ENCODE measurements at regions not wholly inside any gene's neighbourhood (a gene's known extent, or its start where the extent isn't known, plus 50 kb on each side); places are given as distances from the start of the nearest gene placed in this dataset.

- TF ChIP-seq CTCF (conservative IDR thresholded peaks at IDR 0.05; ENCODE audit: low read length) (no peak), EZH2phosphoT487 (IDR thresholded peaks at IDR 0.05; ENCODE audit: borderline replicate concordance) (no peak)
Observed at GRCh38 chr16:54212893-54213292, 73.7 kb downstream of the IRX3 start.
